Panc1 (cell line): ENCODE measurements at regions not wholly inside any gene's neighbourhood (a gene's known extent, or its start where the extent isn't known, plus 50 kb on each side); places are given as distances from the start of the nearest gene placed in this dataset.
A peak's percentile ranks its signal among the peaks of the same experiment; 100 is the strongest.

Experiments used
- ATAC-seq: fragments of 200-7000 bp; cut with Tn5 transposase; 2 replicates; pipeline ENCODE4 v1.9.1; 2020; ENCODE audit warnings: mild to moderate bottlenecking, moderate library complexity
- BruUV-seq: library from RNA; stranded (reverse); fragments of 400-500 nt; replicated peaks from 2 replicates; lab custom pipeline; 2021; lab: Mats Ljungman, UMichigan
- CTCF ChIA-PET: fragments of 300-600 bp; sonication (Branson Sonifier 250); formaldehyde crosslinking; loops from one replicate; lab custom pipeline; 2022; ENCODE audit warnings: antibody characterized with exemption; lab: Charles Lee
- POLR2A ChIA-PET: fragments of 300-600 bp; sonication (Branson Sonifier 250); formaldehyde crosslinking; loops from one replicate; lab custom pipeline; 2022; ENCODE audit warnings: antibody characterized with exemption; lab: Charles Lee
- DNase-seq: peaks from one replicate; pipeline ENCODE4 v3.0.0-alpha.2; 2010; ENCODE audit warnings: low read depth, low spot score
- H3K27ac ChIP-seq: 2 replicates; pipeline ENCODE4 v1.5.1; 2011; ENCODE audit warnings: mild to moderate bottlenecking, low read length, inconsistent platforms
- H3K27me3 ChIP-seq: fragments of 200-500 bp; sonication (Bioruptor generic); 2 replicates; pipeline ENCODE4 v1.6.0; 2014; ENCODE audit warnings: low read length, inconsistent platforms; ENCODE audit not compliant: control insufficient read depth, insufficient read depth
- H3K36me3 ChIP-seq: fragments of 200-500 bp; sonication (Bioruptor generic); 2 replicates; pipeline ENCODE4 v1.5.1; 2014; ENCODE audit warnings: inconsistent platforms, mild to moderate bottlenecking, low read length, moderate library complexity; ENCODE audit not compliant: control insufficient read depth, insufficient read depth
- H3K4me1 ChIP-seq: 2 replicates; pipeline ENCODE4 v1.5.1; 2011; ENCODE audit warnings: inconsistent platforms, mild to moderate bottlenecking, low read length, moderate library complexity; ENCODE audit not compliant: control insufficient read depth, insufficient read depth
- H3K4me3 ChIP-seq, 2 experiments: 2 replicates each; pipeline ENCODE4 v1.5.1; 2011 to 2012; ENCODE audit warnings: low read depth in 2 of 2, low read length in 2 of 2, mild to moderate bottlenecking in 2 of 2, inconsistent platforms in 1 of 2, moderate library complexity in 1 of 2
- H3K9me3 ChIP-seq: fragments of 200-500 bp; sonication (Bioruptor generic); 2 replicates; pipeline ENCODE4 v1.5.1; 2014; ENCODE audit warnings: low read depth, mild to moderate bottlenecking, inconsistent platforms, low read length, moderate library complexity; ENCODE audit not compliant: control insufficient read depth, insufficient read depth
- POLR2AphosphoS5 ChIP-seq: IDR thresholded peaks from 2 replicates; pipeline ENCODE4 v1.6.1; 2012; ENCODE audit warnings: mild to moderate bottlenecking, low read depth, low read length, moderate library complexity
- REST ChIP-seq, 2 experiments: IDR thresholded peaks; 2 replicates each; pipeline ENCODE4 v1.6.1; 2011 to 2012; ENCODE audit warnings: low read depth in 2 of 2, control low read depth in 1 of 2, low read length in 1 of 2, mild to moderate bottlenecking in 1 of 2, moderate library complexity in 1 of 2; ENCODE audit not compliant: insufficient read depth in 1 of 2
- SIN3A ChIP-seq: IDR thresholded peaks from 2 replicates; pipeline ENCODE4 v1.6.1; 2012; ENCODE audit warnings: low read depth, mild to moderate bottlenecking, low read length, moderate library complexity, borderline replicate concordance; ENCODE audit not compliant: insufficient read depth
- TCF7L2 ChIP-seq: IDR thresholded peaks from 2 replicates; pipeline ENCODE4 v1.6.1; 2011; ENCODE audit warnings: mild to moderate bottlenecking, low read depth, low read length, inconsistent platforms
- in situ Hi-C: cut with HindIII; loops from 2 replicates; pipeline ENCODE4 v1.10.0; 2016; ENCODE audit warnings: low sequenced_read_pairs, low pct_unique_long_range_greater_than_20kb
- intact Hi-C: fragments of 100-400 bp; cut with micrococcal nuclease; formaldehyde crosslinking; loops from one replicate; pipeline ENCODE4 v1.10.0; 2022; ENCODE audit not compliant: unreplicated experiment
- TF ChIP-seq, protein P1 (sequence below): fragments of 450-650 bp; IDR thresholded peaks from 2 replicates; pipeline ENCODE4 v1.5.1; 2017; ENCODE audit warnings: mild to moderate bottlenecking

DNA sequence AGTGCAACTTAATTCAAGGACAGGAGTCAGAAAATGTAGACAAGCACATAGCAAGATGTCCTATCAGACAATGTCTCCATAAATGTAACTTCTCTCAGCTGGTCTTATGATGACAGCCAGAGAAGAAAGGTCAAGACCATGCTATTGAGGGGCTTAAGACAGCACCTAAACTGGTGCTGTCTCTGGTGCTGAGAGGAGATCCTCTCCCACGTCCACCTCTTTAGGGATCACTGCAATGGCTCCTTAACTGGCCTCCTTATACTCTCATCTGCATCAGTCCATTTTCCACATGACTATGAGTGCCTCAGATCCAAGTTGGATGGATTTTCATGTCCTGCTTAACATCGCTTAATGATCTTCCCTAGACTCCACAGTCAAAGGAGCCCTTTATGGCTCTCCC, 210.6 kb downstream of the ARL4A start:
- TF ChIP-seq TCF7L2: no peak
- TF ChIP-seq, protein P1, sequence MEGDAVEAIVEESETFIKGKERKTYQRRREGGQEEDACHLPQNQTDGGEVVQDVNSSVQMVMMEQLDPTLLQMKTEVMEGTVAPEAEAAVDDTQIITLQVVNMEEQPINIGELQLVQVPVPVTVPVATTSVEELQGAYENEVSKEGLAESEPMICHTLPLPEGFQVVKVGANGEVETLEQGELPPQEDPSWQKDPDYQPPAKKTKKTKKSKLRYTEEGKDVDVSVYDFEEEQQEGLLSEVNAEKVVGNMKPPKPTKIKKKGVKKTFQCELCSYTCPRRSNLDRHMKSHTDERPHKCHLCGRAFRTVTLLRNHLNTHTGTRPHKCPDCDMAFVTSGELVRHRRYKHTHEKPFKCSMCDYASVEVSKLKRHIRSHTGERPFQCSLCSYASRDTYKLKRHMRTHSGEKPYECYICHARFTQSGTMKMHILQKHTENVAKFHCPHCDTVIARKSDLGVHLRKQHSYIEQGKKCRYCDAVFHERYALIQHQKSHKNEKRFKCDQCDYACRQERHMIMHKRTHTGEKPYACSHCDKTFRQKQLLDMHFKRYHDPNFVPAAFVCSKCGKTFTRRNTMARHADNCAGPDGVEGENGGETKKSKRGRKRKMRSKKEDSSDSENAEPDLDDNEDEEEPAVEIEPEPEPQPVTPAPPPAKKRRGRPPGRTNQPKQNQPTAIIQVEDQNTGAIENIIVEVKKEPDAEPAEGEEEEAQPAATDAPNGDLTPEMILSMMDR: no peak
- no peak for TF ChIP-seq SIN3A
- no peak; a peak in 1 of 4 replicates for TF ChIP-seq REST (IDR thresholded peaks at IDR 0.05; ENCODE audit: insufficient read depth in 1 of 2, low read depth in 2 of 2, low read length in 1 of 2)
- no peak for TF ChIP-seq POLR2AphosphoS5
- no TSS peak for BruUV-seq
- Histone ChIP-seq H3K4me3 (no peak overlapping the region), H3K27me3 (no peaks in the 10 kb centered on the region), H3K36me3 (no peaks in the 10 kb centered on the region; the same call in 1 of the 2 replicates), H3K9me3 (no peaks in the 10 kb centered on the region), H3K4me1 (no peaks in the 10 kb centered on the region), H3K27ac (no peak overlapping the region)
- CTCF ChIA-PET: no interaction called here
- DNase-seq (no peak), ATAC-seq (peak; percentile 51; the same call in 1 of the 2 replicates)
- in situ Hi-C loops: no loop called here
- intact Hi-C loops: no loop called here
- POLR2A ChIA-PET: no interaction called here

GRCh38 chr7:12898620-12899019, 211.2 kb downstream of the ARL4A start:
- H3K4me1 ChIP-seq: no peaks in the 10 kb centered on the region
- CTCF ChIA-PET: no interaction called here
- no peaks in the 10 kb centered on the region; the same call in 1 of the 2 replicates for H3K36me3 ChIP-seq
- no peaks in the 10 kb centered on the region for H3K9me3 ChIP-seq
- no peak overlapping the region for H3K4me3 ChIP-seq
- intact Hi-C loops (no loop called here), in situ Hi-C loops (no loop called here)
- DNase-seq: no peak
- TF ChIP-seq REST (IDR thresholded peaks at IDR 0.05; ENCODE audit: insufficient read depth in 1 of 2, low read depth in 2 of 2, low read length in 1 of 2) (no peak), TCF7L2 (no peak), POLR2AphosphoS5 (no peak), SIN3A (no peak)
- TF ChIP-seq, protein P1: no peak
- no TSS peak for BruUV-seq
- no peaks in the 10 kb centered on the region for H3K27me3 ChIP-seq
- POLR2A ChIA-PET: no interaction called here
- H3K27ac ChIP-seq: no peak overlapping the region
- no peak for ATAC-seq
